ENCODE measurements at regions not wholly inside any gene's neighbourhood (a gene's known extent, or its start where the extent isn't known, plus 50 kb on each side); places are given as distances from the start of the nearest gene placed in this dataset.

GRCh38 chr14:97218691-97219430, 421.7 kb downstream of the VRK1 start:
- TF ChIP-seq CTCF (IDR thresholded peaks at IDR 0.05) (no peak), POLR2A (IDR thresholded peaks at IDR 0.05) (no peak)
